ENCODE measurements at regions not wholly inside any gene's neighbourhood (a gene's known extent, or its start where the extent isn't known, plus 50 kb on each side); places are given as distances from the start of the nearest gene placed in this dataset.

- no peak for DNase-seq (ENCODE audit: low spot score)
These were observed 396.1 kb upstream of the PLXNA2 start for GRCh38 chr1:208640295-208640694.

GRCh38 chr1:208641579-208642280 is 397.5 kb upstream of the PLXNA2 start:
- DNase-seq (ENCODE audit: low spot score): no peak

GRCh38 chr1:208643005-208643597 is 398.9 kb upstream of the PLXNA2 start:
- no peak for DNase-seq (ENCODE audit: low spot score)

GRCh38 chr1:208644401-208645160 is 400.4 kb upstream of the PLXNA2 start:
- no peak for DNase-seq (ENCODE audit: low spot score)

- no peak for DNase-seq (ENCODE audit: low spot score)
These were observed 402.2 kb upstream of the PLXNA2 start for GRCh38 chr1:208646431-208646830.

GRCh38 chr1:208648146-208648545 is 404.0 kb upstream of the PLXNA2 start:
- no peak for DNase-seq (ENCODE audit: low spot score)

- peak; percentile 46 for DNase-seq (ENCODE audit: low spot score)
These were observed 408.3 kb upstream of the PLXNA2 start for GRCh38 chr1:208652296-208653160.

GRCh38 chr1:208653426-208653825 is 409.2 kb upstream of the PLXNA2 start:
- no peak for DNase-seq (ENCODE audit: low spot score)

- DNase-seq (ENCODE audit: low spot score): peak; percentile 3
These were observed 410.1 kb upstream of the PLXNA2 start for GRCh38 chr1:208654241-208654640.

GRCh38 chr1:208665936-208666335 is 421.8 kb upstream of the PLXNA2 start:
- no peak for DNase-seq (ENCODE audit: low spot score)

GRCh38 chr1:208668991-208669390 is 424.8 kb upstream of the PLXNA2 start:
- no peak for DNase-seq (ENCODE audit: low spot score)

- DNase-seq (ENCODE audit: low spot score): no peak
These were observed 426.6 kb upstream of the PLXNA2 start for GRCh38 chr1:208670778-208671177.

GRCh38 chr1:208681878-208682663 is 437.9 kb upstream of the PLXNA2 start:
- no peak for DNase-seq (ENCODE audit: low spot score)

- DNase-seq (ENCODE audit: low spot score): no peak
These were observed 438.5 kb upstream of the PLXNA2 start for GRCh38 chr1:208682664-208683013.

- DNase-seq (ENCODE audit: low spot score): no peak
These were observed 439.0 kb upstream of the PLXNA2 start for GRCh38 chr1:208683141-208683540.

- no peak for DNase-seq (ENCODE audit: low spot score)
These were observed 440.0 kb upstream of the PLXNA2 start for GRCh38 chr1:208684192-208684591.

GRCh38 chr1:208686592-208686991 is 442.4 kb upstream of the PLXNA2 start:
- no peak for DNase-seq (ENCODE audit: low spot score)

- DNase-seq (ENCODE audit: low spot score): no peak
These were observed 444.6 kb upstream of the PLXNA2 start for GRCh38 chr1:208688656-208689315.

- no peak for DNase-seq (ENCODE audit: low spot score)
These were observed 446.8 kb upstream of the PLXNA2 start for GRCh38 chr1:208691012-208691411.

- no peak for DNase-seq (ENCODE audit: low spot score)
These were observed 465.8 kb upstream of the PLXNA2 start for GRCh38 chr1:208709981-208710380.

GRCh38 chr1:208714323-208714722 is 470.1 kb upstream of the PLXNA2 start:
- DNase-seq (ENCODE audit: low spot score): no peak
